ENCODE measurements at regions not wholly inside any gene's neighbourhood (a gene's known extent, or its start where the extent isn't known, plus 50 kb on each side); places are given as distances from the start of the nearest gene placed in this dataset.

DNA sequence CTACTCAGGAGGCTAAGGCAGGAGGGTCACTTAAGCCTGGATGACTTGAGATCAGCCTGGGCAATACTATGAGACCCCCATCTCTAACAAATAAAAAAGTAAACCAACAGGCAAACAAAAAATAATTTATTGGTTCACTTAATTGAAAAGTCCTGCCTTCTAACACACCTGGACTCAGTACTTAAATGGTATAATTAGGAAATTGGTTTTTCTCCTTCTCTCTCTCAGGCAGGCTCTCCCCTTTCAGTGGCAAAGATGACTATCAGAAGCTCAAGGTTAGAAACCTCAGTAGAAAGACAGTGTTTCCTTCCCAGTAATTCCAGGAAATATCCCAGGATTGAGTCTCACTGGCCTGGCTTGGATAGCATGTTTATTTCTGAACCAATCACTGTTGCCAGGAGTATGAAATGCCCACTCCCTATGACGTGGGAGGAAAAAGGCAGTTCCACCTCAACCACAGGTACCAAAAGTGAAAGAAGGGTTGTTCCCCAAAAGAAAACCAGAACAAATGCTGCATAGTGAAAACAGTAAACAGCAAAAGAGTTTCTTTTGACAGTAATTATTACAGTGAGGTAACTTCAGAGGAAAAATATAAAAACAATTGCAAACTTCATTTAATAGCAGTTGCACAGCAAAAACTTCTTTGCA, 56.3 kb upstream of the SOX6 start:
- TF ChIP-seq, protein P1, sequence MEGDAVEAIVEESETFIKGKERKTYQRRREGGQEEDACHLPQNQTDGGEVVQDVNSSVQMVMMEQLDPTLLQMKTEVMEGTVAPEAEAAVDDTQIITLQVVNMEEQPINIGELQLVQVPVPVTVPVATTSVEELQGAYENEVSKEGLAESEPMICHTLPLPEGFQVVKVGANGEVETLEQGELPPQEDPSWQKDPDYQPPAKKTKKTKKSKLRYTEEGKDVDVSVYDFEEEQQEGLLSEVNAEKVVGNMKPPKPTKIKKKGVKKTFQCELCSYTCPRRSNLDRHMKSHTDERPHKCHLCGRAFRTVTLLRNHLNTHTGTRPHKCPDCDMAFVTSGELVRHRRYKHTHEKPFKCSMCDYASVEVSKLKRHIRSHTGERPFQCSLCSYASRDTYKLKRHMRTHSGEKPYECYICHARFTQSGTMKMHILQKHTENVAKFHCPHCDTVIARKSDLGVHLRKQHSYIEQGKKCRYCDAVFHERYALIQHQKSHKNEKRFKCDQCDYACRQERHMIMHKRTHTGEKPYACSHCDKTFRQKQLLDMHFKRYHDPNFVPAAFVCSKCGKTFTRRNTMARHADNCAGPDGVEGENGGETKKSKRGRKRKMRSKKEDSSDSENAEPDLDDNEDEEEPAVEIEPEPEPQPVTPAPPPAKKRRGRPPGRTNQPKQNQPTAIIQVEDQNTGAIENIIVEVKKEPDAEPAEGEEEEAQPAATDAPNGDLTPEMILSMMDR (IDR thresholded peaks at IDR 0.05) = no peak
- TF ChIP-seq HDAC2 (IDR thresholded peaks at IDR 0.05) (no peak), MAZ (IDR thresholded peaks at IDR 0.05; ENCODE audit: borderline replicate concordance, low read depth, low read length) (no peak), ESRRA (IDR thresholded peaks at IDR 0.05; ENCODE audit: borderline replicate concordance, low read length) (no peak), ZFP36 (IDR thresholded peaks at IDR 0.05; ENCODE audit: borderline replicate concordance, partially characterized antibody) (no peak), POLR2A (IDR thresholded peaks at IDR 0.05; ENCODE audit: low read length) (no peak), CEBPB (IDR thresholded peaks at IDR 0.05) (no peak), RNF2 (IDR thresholded peaks at IDR 0.05; ENCODE audit: borderline replicate concordance, low read depth) (no peak)
- TF ChIP-seq, protein P2, sequence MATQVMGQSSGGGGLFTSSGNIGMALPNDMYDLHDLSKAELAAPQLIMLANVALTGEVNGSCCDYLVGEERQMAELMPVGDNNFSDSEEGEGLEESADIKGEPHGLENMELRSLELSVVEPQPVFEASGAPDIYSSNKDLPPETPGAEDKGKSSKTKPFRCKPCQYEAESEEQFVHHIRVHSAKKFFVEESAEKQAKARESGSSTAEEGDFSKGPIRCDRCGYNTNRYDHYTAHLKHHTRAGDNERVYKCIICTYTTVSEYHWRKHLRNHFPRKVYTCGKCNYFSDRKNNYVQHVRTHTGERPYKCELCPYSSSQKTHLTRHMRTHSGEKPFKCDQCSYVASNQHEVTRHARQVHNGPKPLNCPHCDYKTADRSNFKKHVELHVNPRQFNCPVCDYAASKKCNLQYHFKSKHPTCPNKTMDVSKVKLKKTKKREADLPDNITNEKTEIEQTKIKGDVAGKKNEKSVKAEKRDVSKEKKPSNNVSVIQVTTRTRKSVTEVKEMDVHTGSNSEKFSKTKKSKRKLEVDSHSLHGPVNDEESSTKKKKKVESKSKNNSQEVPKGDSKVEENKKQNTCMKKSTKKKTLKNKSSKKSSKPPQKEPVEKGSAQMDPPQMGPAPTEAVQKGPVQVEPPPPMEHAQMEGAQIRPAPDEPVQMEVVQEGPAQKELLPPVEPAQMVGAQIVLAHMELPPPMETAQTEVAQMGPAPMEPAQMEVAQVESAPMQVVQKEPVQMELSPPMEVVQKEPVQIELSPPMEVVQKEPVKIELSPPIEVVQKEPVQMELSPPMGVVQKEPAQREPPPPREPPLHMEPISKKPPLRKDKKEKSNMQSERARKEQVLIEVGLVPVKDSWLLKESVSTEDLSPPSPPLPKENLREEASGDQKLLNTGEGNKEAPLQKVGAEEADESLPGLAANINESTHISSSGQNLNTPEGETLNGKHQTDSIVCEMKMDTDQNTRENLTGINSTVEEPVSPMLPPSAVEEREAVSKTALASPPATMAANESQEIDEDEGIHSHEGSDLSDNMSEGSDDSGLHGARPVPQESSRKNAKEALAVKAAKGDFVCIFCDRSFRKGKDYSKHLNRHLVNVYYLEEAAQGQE (IDR thresholded peaks at IDR 0.05) = no peak

Data from A549 (cell line).